IPS-NIHi7 (cell line): ENCODE measurements at regions not wholly inside any gene's neighbourhood (a gene's known extent, or its start where the extent isn't known, plus 50 kb on each side); places are given as distances from the start of the nearest gene placed in this dataset.

ENCODE experiments used
- DNase-seq: peaks from one replicate; pipeline ENCODE4 v3.0.0; 2012; ENCODE audit warnings: mixed read lengths; ENCODE audit errors: extremely low spot score

GRCh38 chr16:14335297-14335696, 264.2 kb downstream of the MRTFB start:
- no peak for DNase-seq

GRCh38 chr16:14334366-14335080, 263.4 kb downstream of the MRTFB start:
- no peak for DNase-seq

GRCh38 chr16:14333361-14333760, 262.2 kb downstream of the MRTFB start:
- no peak for DNase-seq

DNA sequence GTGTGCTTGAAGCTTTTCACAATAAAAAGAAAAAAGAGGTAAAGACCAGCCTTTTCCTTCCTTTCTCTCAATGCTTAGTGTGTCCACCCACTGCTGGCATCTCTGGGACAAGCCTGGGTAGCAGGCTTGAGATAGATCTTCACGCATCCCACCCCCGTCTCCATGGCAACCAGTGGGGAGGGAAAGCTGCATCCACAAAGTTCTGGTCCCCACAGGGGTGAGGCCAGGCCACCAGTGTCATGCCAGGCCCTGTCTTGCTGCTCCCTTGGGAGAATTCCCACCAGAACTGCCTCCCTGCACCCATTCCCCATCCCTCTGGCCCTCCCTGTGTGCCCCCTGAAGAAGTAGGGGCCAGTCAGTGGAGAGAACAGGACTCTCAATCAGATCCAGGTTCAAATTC, 259.9 kb downstream of the MRTFB start:
- no peak for DNase-seq

- DNase-seq: no peak
Measured at GRCh38 chr16:14329727-14330350, 258.7 kb downstream of the MRTFB start.

DNA sequence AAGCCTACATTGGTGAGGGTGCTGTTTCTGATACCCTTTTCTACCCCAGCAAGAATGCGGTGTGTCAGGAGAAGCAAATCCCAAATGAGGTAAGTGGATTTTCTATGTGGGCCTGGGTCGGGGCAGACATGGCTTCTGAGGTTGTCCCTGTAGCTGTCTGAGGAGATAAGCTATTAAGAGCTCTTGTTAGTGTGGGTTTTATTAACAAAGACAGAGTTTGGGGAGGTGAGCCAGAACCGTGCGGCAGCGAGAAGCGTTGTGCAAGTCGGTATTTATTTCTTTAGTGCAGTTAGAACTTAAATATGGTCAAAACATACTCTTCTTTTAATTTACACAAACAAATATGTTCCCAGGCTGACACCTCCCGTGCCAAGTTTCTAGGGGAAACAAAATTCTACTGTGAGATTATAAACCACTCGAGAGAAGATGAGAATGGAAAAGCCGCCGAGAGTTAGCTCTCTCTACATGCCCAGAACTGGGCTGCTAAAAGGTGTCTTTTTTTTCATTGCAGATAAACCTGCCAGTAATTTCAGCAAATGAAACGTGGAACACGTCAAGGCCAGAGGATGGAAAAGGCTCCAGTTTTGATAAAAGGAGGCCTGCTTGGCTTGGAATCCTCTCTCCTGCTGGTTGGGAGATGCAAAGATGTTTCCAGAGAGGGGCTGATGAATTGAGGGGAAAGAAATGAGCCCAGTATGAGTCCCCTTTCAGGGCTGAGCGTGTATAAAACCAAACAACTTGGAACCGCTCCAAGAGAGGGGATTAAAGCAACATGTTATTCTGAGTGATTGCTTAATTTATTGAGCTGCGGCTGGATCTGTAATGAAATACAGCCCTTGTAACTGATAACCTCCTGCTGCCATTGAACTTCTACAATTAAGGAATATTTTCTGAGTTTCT, 254.6 kb downstream of the MRTFB start:
- DNase-seq: no peak

DNA sequence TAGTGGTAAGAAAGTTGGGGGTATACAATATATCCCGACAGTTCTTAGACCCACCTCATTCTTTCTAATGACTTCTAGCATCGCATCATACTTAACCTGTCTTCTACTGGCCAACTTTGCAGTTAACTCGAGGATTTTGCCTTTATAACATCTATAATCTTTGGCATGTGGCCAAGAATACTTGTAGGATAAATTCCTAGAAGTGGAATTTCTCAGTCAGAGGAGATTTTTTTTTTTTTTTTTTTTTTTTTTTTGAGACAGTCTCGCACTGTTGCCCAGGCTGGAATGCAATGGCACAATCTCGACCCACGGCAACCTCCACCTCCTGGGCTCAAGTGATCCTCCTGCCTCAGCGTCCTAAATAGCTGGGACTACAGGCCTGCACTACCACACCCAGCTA, 253.5 kb downstream of the MRTFB start:
- DNase-seq: no peak

DNA sequence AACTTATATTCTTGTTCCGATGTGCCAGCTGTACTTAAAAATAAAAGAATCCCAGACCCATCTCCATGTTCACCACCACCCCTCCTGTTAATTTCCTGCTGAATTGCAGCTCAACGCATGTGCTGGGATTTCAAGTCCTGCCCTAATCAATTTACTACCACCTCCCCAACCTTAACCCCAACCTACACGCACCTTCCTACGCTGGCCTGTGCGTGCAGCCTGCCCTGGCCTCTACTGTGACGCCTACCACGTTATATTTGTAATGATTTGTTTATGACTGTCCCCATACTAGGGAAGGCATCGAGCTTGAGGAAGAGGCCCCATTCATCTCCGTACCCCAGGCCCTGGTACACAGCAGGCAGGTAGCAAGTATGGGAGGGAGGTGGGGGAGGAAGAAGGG, 251.1 kb downstream of the MRTFB start:
- DNase-seq: no peak

DNA sequence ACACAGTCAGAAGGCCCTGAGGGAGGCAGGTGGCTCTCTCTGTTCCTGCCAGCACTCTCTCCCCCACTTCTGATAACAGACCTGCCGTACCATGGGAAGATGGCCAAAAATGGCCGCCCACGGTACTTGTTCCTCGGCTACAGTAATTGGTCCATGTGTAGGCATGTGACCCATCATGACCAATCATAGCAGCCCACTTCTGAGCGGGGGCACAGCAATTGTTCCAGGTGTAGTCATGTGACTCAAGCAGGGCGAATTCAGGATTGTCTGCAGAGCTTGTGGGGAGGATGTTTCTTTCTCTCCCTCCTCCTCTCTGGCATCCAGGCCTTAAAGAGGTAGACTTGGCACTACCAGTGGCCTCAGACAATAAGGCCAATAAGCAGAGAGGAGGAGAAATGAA, 250.4 kb downstream of the MRTFB start:
- no peak for DNase-seq

- no peak for DNase-seq
Measured at GRCh38 chr16:14320406-14320805, 249.3 kb downstream of the MRTFB start.
